ENCODE measurements at regions not wholly inside any gene's neighbourhood (a gene's known extent, or its start where the extent isn't known, plus 50 kb on each side); places are given as distances from the start of the nearest gene placed in this dataset.

DNA sequence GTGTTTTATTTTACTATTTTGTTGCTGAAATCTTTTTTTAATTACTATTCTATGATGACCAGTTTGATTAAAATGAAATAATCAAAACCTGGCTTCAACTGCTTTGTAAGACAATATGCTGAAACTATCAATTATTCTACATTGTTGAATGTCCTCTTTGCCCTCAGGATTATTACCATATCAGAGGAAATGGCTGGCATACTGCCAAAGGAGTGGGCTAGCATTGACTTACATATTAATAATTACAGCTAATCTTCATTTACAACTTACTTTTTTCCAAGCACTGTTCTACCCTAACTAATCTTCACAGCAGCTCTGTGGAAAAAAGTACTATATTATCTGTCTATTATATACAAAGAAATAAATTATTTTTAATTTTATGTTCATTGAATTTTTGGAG lies 560.5 kb downstream of the BCKDHB start:
- TF ChIP-seq, protein P1, sequence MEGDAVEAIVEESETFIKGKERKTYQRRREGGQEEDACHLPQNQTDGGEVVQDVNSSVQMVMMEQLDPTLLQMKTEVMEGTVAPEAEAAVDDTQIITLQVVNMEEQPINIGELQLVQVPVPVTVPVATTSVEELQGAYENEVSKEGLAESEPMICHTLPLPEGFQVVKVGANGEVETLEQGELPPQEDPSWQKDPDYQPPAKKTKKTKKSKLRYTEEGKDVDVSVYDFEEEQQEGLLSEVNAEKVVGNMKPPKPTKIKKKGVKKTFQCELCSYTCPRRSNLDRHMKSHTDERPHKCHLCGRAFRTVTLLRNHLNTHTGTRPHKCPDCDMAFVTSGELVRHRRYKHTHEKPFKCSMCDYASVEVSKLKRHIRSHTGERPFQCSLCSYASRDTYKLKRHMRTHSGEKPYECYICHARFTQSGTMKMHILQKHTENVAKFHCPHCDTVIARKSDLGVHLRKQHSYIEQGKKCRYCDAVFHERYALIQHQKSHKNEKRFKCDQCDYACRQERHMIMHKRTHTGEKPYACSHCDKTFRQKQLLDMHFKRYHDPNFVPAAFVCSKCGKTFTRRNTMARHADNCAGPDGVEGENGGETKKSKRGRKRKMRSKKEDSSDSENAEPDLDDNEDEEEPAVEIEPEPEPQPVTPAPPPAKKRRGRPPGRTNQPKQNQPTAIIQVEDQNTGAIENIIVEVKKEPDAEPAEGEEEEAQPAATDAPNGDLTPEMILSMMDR (IDR thresholded peaks at IDR 0.05; ENCODE audit: low read depth, low read length): no peak
- in situ Hi-C loops (cut with HindIII; ENCODE audit: low sequenced_read_pairs): no loop called here
- no peak for DNase-seq (ENCODE audit: low read depth, low spot score)
- no peak overlapping the region for H3K4me3 ChIP-seq (ENCODE audit: low read depth, low read length)

- TF ChIP-seq, protein P1 (IDR thresholded peaks at IDR 0.05; ENCODE audit: low read depth, low read length): no peak
- no peak for DNase-seq (ENCODE audit: low read depth, low spot score)
- H3K4me3 ChIP-seq (ENCODE audit: low read depth, low read length): no peak overlapping the region
- in situ Hi-C loops (cut with HindIII; ENCODE audit: low sequenced_read_pairs): no loop called here
These were observed 552.5 kb downstream of the BCKDHB start for GRCh38 chr6:80658926-80659325.

DNA sequence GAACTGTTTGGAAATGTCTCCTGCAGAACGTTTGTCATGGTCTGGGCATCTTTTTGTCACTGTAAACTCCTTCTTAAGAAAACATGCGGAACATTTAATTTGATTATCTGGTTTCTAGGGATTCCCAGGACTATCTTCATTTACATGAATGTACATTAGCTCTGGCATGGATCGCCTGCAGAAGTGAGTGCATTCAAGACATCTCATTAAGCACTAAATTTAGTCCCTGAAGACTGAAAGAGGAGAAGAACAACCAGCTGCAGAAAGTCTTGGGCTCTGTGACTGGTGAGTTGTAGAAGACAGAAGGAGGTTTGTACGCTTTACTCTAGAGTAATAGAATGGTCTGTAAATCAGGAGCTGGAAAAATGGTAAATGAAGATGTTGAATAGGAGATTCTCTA lies 540.7 kb downstream of the BCKDHB start:
- TF ChIP-seq, protein P1 (IDR thresholded peaks at IDR 0.05; ENCODE audit: low read depth, low read length): no peak
- no peak overlapping the region for H3K4me3 ChIP-seq (ENCODE audit: low read depth, low read length)
- in situ Hi-C loops (cut with HindIII; ENCODE audit: low sequenced_read_pairs): no loop called here
- DNase-seq (ENCODE audit: low read depth, low spot score): no peak

- TF ChIP-seq, protein P1 (IDR thresholded peaks at IDR 0.05; ENCODE audit: low read depth, low read length): no peak
- in situ Hi-C loops (cut with HindIII; ENCODE audit: low sequenced_read_pairs): no loop called here
- DNase-seq (ENCODE audit: low read depth, low spot score): no peak
- no peak overlapping the region for H3K4me3 ChIP-seq (ENCODE audit: low read depth, low read length)
These were observed 537.4 kb downstream of the BCKDHB start for GRCh38 chr6:80643881-80644280.

DNA sequence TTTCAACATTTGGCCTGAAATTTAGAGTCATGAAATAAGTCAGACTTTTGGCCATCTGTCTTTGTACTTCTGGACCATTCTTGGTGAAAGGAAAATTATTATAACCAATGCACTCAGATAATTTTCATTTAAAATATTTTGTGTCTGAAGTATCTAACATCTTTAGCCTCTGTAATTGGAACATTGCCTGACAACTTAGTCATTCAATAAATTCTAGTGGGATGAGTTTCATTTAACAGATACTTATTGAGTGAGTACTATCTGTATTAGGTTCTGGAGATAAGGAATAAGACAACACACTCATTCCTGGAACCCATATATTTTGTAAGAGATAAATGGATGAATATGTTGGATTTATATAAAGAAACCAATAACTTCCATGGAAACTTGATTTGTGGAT lies 536.0 kb downstream of the BCKDHB start:
- no peak overlapping the region for H3K4me3 ChIP-seq (ENCODE audit: low read depth, low read length)
- in situ Hi-C loops (cut with HindIII; ENCODE audit: low sequenced_read_pairs): no loop called here
- peak; percentile 33 for DNase-seq (ENCODE audit: low read depth, low spot score)
- TF ChIP-seq, protein P1 (IDR thresholded peaks at IDR 0.05; ENCODE audit: low read depth, low read length): no peak

DNA sequence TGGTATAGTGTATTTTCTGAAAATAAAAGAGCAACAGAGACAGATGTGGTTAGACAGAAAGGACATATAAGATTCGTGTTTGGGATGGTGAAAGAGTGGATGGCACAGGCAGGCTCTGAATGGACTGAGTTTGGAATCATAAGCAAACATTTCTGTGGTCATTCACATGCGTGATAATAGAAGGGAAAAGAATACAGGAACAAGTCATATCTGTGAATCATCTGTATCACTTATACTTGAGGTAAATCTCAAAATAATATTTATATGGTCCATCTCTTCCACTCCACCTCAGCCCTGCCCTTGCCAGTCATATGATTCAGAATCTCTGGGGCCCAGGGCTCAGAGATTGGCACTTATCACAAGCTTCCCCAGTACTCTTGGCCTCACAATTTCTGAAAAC lies 535.1 kb downstream of the BCKDHB start:
- in situ Hi-C loops (cut with HindIII; ENCODE audit: low sequenced_read_pairs): no loop called here
- no peak overlapping the region for H3K4me3 ChIP-seq (ENCODE audit: low read depth, low read length)
- TF ChIP-seq, protein P1 (IDR thresholded peaks at IDR 0.05; ENCODE audit: low read depth, low read length): no peak
- DNase-seq (ENCODE audit: low read depth, low spot score): no peak

GRCh38 chr6:80640176-80640575 lies 533.7 kb downstream of the BCKDHB start:
- DNase-seq (ENCODE audit: low read depth, low spot score): no peak
- in situ Hi-C loops (cut with HindIII; ENCODE audit: low sequenced_read_pairs): no loop called here
- TF ChIP-seq, protein P1 (IDR thresholded peaks at IDR 0.05; ENCODE audit: low read depth, low read length): no peak

More at GRCh38 chr6:80640176-80640575, 533.7 kb downstream of the BCKDHB start:
- no peak overlapping the region for H3K4me3 ChIP-seq (ENCODE audit: low read depth, low read length)
